SK-N-SH treated with all-trans-retinoic acid at 6 μM for 48 hours (cell line): ENCODE measurements at regions not wholly inside any gene's neighbourhood (a gene's known extent, or its start where the extent isn't known, plus 50 kb on each side); places are given as distances from the start of the nearest gene placed in this dataset.

Experiments used
- ATAC-seq: fragments of 200-7000 bp; cut with Tn5 transposase; 3 replicates; pipeline ENCODE4 v1.9.1; 2020; ENCODE audit warnings: mild to moderate bottlenecking, moderate library complexity
- BACH2 ChIP-seq: fragments of 250-450 bp; sonication (Bioruptor Pico); IDR thresholded peaks from 2 replicates; pipeline ENCODE4 v1.9.0; 2021; ENCODE audit warnings: mild to moderate bottlenecking, borderline replicate concordance
- CREB5 ChIP-seq: fragments of 250-450 bp; sonication (Bioruptor Pico); IDR thresholded peaks from 2 replicates; pipeline ENCODE4 v1.5.1; 2020; ENCODE audit warnings: low read depth, mild to moderate bottlenecking, moderate library complexity
- CSDC2 ChIP-seq: fragments of 250-450 bp; sonication (Bioruptor Pico); IDR thresholded peaks from 2 replicates; pipeline ENCODE4 v1.5.0; 2020; ENCODE audit warnings: mild to moderate bottlenecking, moderate library complexity
- CSRNP3 ChIP-seq: fragments of 250-450 bp; sonication (Bioruptor Pico); IDR thresholded peaks from 2 replicates; pipeline ENCODE4 v1.5.1; 2021; ENCODE audit warnings: mild to moderate bottlenecking, moderate library complexity
- ESRRG ChIP-seq: fragments of 250-450 bp; sonication (Bioruptor Pico); IDR thresholded peaks from 2 replicates; pipeline ENCODE4 v1.6.1; 2021; ENCODE audit warnings: mild to moderate bottlenecking
- GLIS3 ChIP-seq: fragments of 250-450 bp; sonication (Bioruptor Pico); IDR thresholded peaks from 2 replicates; pipeline ENCODE4 v1.5.0; 2020; ENCODE audit warnings: mild to moderate bottlenecking, moderate library complexity
- ISL1 ChIP-seq: fragments of 250-450 bp; sonication (Bioruptor Pico); IDR thresholded peaks from 2 replicates; pipeline ENCODE4 v2.1.2; 2022; ENCODE audit warnings: mild to moderate bottlenecking, moderate library complexity
- OSR1 ChIP-seq: fragments of 250-450 bp; sonication (Bioruptor Pico); IDR thresholded peaks from 2 replicates; pipeline ENCODE4 v1.8.0; 2022; ENCODE audit warnings: moderate library complexity, mild to moderate bottlenecking, inconsistent platforms
- PATZ1 ChIP-seq: fragments of 250-450 bp; sonication (Bioruptor Pico); IDR thresholded peaks from 2 replicates; pipeline ENCODE4 v1.8.0; 2020; ENCODE audit warnings: mild to moderate bottlenecking, moderate library complexity, borderline replicate concordance
- POU6F1 ChIP-seq: fragments of 250-450 bp; sonication (Bioruptor Pico); IDR thresholded peaks from 2 replicates; pipeline ENCODE4 v1.8.0; 2021; ENCODE audit warnings: low read depth, mild to moderate bottlenecking, moderate library complexity, borderline replicate concordance
- PPARA ChIP-seq: fragments of 250-450 bp; sonication (Bioruptor Pico); IDR thresholded peaks from 2 replicates; pipeline ENCODE4 v1.5.0; 2020; ENCODE audit warnings: mild to moderate bottlenecking, borderline replicate concordance
- RARB ChIP-seq: fragments of 250-450 bp; sonication (Bioruptor Pico); IDR thresholded peaks from 2 replicates; pipeline ENCODE4 v1.8.0; 2021; ENCODE audit warnings: mild to moderate bottlenecking, moderate library complexity
- SNAI2 ChIP-seq: fragments of 250-450 bp; sonication (Bioruptor Pico); IDR thresholded peaks from 2 replicates; pipeline ENCODE4 v1.5.0; 2020; ENCODE audit warnings: mild to moderate bottlenecking, moderate library complexity
- TCF4 ChIP-seq: fragments of 250-450 bp; sonication (Bioruptor Pico); IDR thresholded peaks from 2 replicates; pipeline ENCODE4 v1.8.0; 2021; ENCODE audit warnings: mild to moderate bottlenecking, moderate library complexity, borderline replicate concordance
- TOX ChIP-seq: fragments of 250-450 bp; sonication (Bioruptor Pico); IDR thresholded peaks from 2 replicates; pipeline ENCODE4 v1.8.0; 2021; ENCODE audit warnings: mild to moderate bottlenecking, moderate library complexity, borderline replicate concordance
- TSHZ2 ChIP-seq: fragments of 250-450 bp; sonication (Bioruptor Pico); IDR thresholded peaks from 2 replicates; pipeline ENCODE4 v1.5.0; 2020; ENCODE audit warnings: mild to moderate bottlenecking, moderate library complexity
- ZC3H10 ChIP-seq: fragments of 250-450 bp; sonication (Bioruptor Pico); IDR thresholded peaks from 2 replicates; pipeline ENCODE4 v1.5.1; 2021; ENCODE audit warnings: mild to moderate bottlenecking, moderate library complexity
- ZFP3 ChIP-seq: fragments of 250-450 bp; sonication (Bioruptor Pico); IDR thresholded peaks from 2 replicates; pipeline ENCODE4 v1.5.0; 2020; ENCODE audit warnings: mild to moderate bottlenecking, moderate library complexity
- ZFP30 ChIP-seq: fragments of 450-650 bp; formaldehyde crosslinking; IDR thresholded peaks from 2 replicates; pipeline ENCODE4 v1.5.0; 2022; ENCODE audit warnings: mild to moderate bottlenecking, moderate library complexity
- ZNF565 ChIP-seq: fragments of 450-650 bp; formaldehyde crosslinking; conservative IDR thresholded peaks from 2 replicates; pipeline ENCODE4 v1.5.0; 2020; ENCODE audit warnings: low read depth, mild to moderate bottlenecking, moderate library complexity
- ZNF70 ChIP-seq: fragments of 450-650 bp; formaldehyde crosslinking; IDR thresholded peaks from 2 replicates; pipeline ENCODE4 v1.5.0; 2020; ENCODE audit warnings: mild to moderate bottlenecking, moderate library complexity
- ZNF8 ChIP-seq: fragments of 450-650 bp; formaldehyde crosslinking; IDR thresholded peaks from 2 replicates; pipeline ENCODE4 v1.5.0; 2020; ENCODE audit warnings: mild to moderate bottlenecking, moderate library complexity

GRCh38 chr9:88726803-88727202, 191.8 kb downstream of the NXNL2 start:
- ATAC-seq: no peak
- no peak for TF ChIP-seq RARB (CRISPR knock-in tag)
- TF ChIP-seq ISL1 (CRISPR knock-in tag): no peak
- TF ChIP-seq CREB5 (CRISPR knock-in tag): no peak
- no peak for TF ChIP-seq TCF4 (CRISPR knock-in tag)
- no peak for TF ChIP-seq CSDC2 (CRISPR knock-in tag)
- TF ChIP-seq PPARA: no peak
- no peak for TF ChIP-seq GLIS3 (CRISPR knock-in tag)
- TF ChIP-seq ZNF565: no peak
- no peak for TF ChIP-seq ZFP3 (CRISPR knock-in tag)
- TF ChIP-seq SNAI2 (CRISPR knock-in tag): no peak

- TF ChIP-seq SNAI2 (CRISPR knock-in tag) (no peak), TOX (CRISPR knock-in tag) (no peak), ZNF8 (CRISPR knock-in tag) (no peak), RARB (CRISPR knock-in tag) (no peak), PPARA (no peak), PATZ1 (no peak), TSHZ2 (CRISPR knock-in tag) (no peak), POU6F1 (no peak), ZNF70 (CRISPR knock-in tag) (no peak), CSDC2 (CRISPR knock-in tag) (no peak), BACH2 (no peak), ESRRG (CRISPR knock-in tag) (no peak), ZFP3 (CRISPR knock-in tag) (no peak), ISL1 (CRISPR knock-in tag) (no peak), ZC3H10 (CRISPR knock-in tag) (no peak), GLIS3 (CRISPR knock-in tag) (no peak), ZFP30 (CRISPR knock-in tag) (no peak), OSR1 (CRISPR knock-in tag) (no peak), CSRNP3 (no peak)
- ATAC-seq: no peak
Measured at GRCh38 chr9:88730780-88731179, 195.8 kb downstream of the NXNL2 start.

- ATAC-seq: peak; percentile 20; the same call in 1 of the 3 replicates
- TF ChIP-seq ZNF8 (CRISPR knock-in tag) (no peak), ISL1 (CRISPR knock-in tag) (peak; percentile 67)
Measured at GRCh38 chr9:88732128-88732527, 197.2 kb downstream of the NXNL2 start.
